ENCODE measurements at regions not wholly inside any gene's neighbourhood (a gene's known extent, or its start where the extent isn't known, plus 50 kb on each side); places are given as distances from the start of the nearest gene placed in this dataset.

DNA sequence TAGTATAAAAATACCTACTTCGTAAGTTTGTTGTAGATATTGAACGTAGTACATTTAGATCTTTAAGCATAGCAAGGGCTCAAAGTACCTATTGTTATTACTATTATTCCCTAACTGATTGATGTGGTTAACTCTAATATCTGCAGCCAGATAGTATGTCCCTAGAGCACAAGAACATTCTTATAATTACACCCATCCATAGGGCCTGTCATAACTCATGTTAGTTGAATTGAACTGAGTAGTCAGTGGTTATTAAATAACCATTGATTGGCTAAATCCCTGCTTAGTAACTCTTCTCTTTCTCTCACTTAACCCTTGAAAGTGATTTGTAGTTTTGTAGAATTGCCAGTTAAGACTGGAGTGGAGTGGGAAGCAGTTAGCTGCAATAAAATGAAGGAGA lies 207.5 kb upstream of the HS3ST5 start:
- Histone ChIP-seq H3K9me3 (ENCODE audit: control insufficient read depth in 5 of 5, low read length in 5 of 5) (no peaks in the 10 kb centered on the region), H3K27me3 (ENCODE audit: control insufficient read depth in 5 of 5, insufficient read depth in 4 of 5, low read length in 5 of 5) (no peaks in the 10 kb centered on the region), H3K27ac (ENCODE audit: low read depth, low read length) (no peak overlapping the region), H3K36me3 (ENCODE audit: control insufficient read depth in 5 of 5, insufficient read depth in 5 of 5, low read length in 5 of 5) (no peaks in the 10 kb centered on the region), H3K9ac (ENCODE audit: low read length in 5 of 5) (no peak overlapping the region), H3K4me3 (ENCODE audit: low read depth in 1 of 5, low read length in 5 of 5) (no peak overlapping the region), H3K4me1 (ENCODE audit: control insufficient read depth in 5 of 5, insufficient read depth in 5 of 5, low read length in 5 of 5) (peaks cover 0 to 8% (median 2%) of the 10 kb centered on the region in 5 donors)

DNA sequence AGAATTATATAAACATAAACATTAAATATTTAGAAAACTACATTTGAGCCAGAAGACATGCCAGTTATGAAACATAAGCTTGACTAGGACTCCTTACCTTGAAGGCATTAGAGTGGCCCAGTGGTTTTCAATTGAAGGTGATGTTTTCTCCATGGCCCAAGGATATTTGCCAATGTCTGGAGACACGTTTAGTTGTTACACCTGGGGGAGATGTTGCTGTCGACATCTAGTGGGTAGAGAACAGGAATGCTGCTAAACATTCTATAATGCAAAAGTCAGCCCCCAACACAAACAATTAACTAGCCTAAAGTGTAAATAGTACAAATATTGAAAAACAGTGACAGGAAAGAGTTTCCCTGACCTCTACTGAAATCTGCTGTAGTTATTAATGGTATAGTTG lies 200.9 kb upstream of the HS3ST5 start:
- no peaks in the 10 kb centered on the region for H3K27me3 ChIP-seq (ENCODE audit: control insufficient read depth in 5 of 5, insufficient read depth in 4 of 5, low read length in 5 of 5)
- no peak overlapping the region for H3K27ac ChIP-seq (ENCODE audit: low read depth, low read length)
- no peaks in the 10 kb centered on the region for H3K36me3 ChIP-seq (ENCODE audit: control insufficient read depth in 5 of 5, insufficient read depth in 5 of 5, low read length in 5 of 5)
- H3K9ac ChIP-seq (ENCODE audit: low read length in 5 of 5), result no peak overlapping the region
- H3K9me3 ChIP-seq (ENCODE audit: control insufficient read depth in 5 of 5, low read length in 5 of 5), result no peaks in the 10 kb centered on the region
- H3K4me1 ChIP-seq (ENCODE audit: control insufficient read depth in 5 of 5, insufficient read depth in 5 of 5, low read length in 5 of 5), result peaks cover 0 to 8% (median 2%) of the 10 kb centered on the region in 5 donors
- H3K4me3 ChIP-seq (ENCODE audit: low read depth in 1 of 5, low read length in 5 of 5), result no peak overlapping the region

GRCh38 chr6:114541794-114542193 lies 199.0 kb upstream of the HS3ST5 start:
- H3K36me3 ChIP-seq (ENCODE audit: control insufficient read depth in 5 of 5, insufficient read depth in 5 of 5, low read length in 5 of 5), result no peaks in the 10 kb centered on the region
- H3K27me3 ChIP-seq (ENCODE audit: control insufficient read depth in 5 of 5, insufficient read depth in 4 of 5, low read length in 5 of 5), result no peaks in the 10 kb centered on the region
- H3K4me1 ChIP-seq (ENCODE audit: control insufficient read depth in 5 of 5, insufficient read depth in 5 of 5, low read length in 5 of 5), result no peaks in the 10 kb centered on the region
- no peak overlapping the region for H3K27ac ChIP-seq (ENCODE audit: low read depth, low read length)
- H3K4me3 ChIP-seq (ENCODE audit: low read depth in 1 of 5, low read length in 5 of 5), result no peak overlapping the region
- H3K9me3 ChIP-seq (ENCODE audit: control insufficient read depth in 5 of 5, low read length in 5 of 5), result no peaks in the 10 kb centered on the region
- H3K9ac ChIP-seq (ENCODE audit: low read length in 5 of 5), result no peak overlapping the region

DNA sequence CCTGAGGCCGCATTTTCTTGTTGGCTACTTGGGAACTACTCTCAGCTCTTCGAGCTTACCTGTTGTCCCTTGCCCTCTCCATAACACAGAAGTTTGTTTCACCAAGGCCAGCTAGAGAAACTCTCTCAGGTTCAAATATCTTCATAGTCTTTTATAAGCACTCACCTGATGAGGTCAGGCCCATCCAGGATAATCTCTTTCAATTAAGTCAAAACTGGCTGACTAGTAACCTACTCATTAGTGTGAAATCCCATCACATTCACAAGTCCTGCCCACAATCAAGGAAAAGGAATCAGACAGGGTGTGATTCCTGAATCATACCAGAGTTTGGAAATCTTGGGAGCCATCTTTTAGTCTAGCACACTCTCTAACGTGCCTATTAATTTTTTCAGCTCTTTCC lies 195.2 kb upstream of the HS3ST5 start:
- no peak overlapping the region for H3K4me3 ChIP-seq (ENCODE audit: low read depth in 1 of 5, low read length in 5 of 5)
- no peaks in the 10 kb centered on the region for H3K27me3 ChIP-seq (ENCODE audit: control insufficient read depth in 5 of 5, insufficient read depth in 4 of 5, low read length in 5 of 5)
- H3K4me1 ChIP-seq (ENCODE audit: control insufficient read depth in 5 of 5, insufficient read depth in 5 of 5, low read length in 5 of 5), result no peaks in the 10 kb centered on the region
- no peak overlapping the region for H3K27ac ChIP-seq (ENCODE audit: low read depth, low read length)
- H3K9ac ChIP-seq (ENCODE audit: low read length in 5 of 5), result no peak overlapping the region
- no peaks in the 10 kb centered on the region for H3K9me3 ChIP-seq (ENCODE audit: control insufficient read depth in 5 of 5, low read length in 5 of 5)
- no peaks in the 10 kb centered on the region for H3K36me3 ChIP-seq (ENCODE audit: control insufficient read depth in 5 of 5, insufficient read depth in 5 of 5, low read length in 5 of 5)

DNA sequence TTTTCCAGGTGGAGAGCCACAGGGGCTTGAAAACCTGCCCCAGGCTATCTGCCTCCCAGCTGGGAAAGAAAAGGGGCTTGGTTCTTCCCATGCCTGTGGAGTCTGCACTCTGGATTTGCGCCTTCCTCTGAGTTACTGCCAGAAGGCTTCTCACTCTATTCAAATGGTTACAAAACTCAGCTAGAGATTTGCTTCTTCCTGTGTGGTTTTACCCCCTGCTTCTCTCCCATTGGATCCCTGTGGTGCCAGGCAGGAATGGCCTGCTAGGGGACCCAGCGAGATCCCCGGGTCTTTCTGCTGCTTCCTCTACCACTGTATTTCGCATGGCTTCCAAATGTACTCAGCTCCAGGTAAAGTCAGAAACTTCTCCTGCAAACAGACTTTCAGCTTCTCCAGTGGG lies 192.0 kb upstream of the HS3ST5 start:
- no peaks in the 10 kb centered on the region for H3K36me3 ChIP-seq (ENCODE audit: control insufficient read depth in 5 of 5, insufficient read depth in 5 of 5, low read length in 5 of 5)
- H3K27me3 ChIP-seq (ENCODE audit: control insufficient read depth in 5 of 5, insufficient read depth in 4 of 5, low read length in 5 of 5), result no peaks in the 10 kb centered on the region
- H3K9ac ChIP-seq (ENCODE audit: low read length in 5 of 5), result no peak overlapping the region
- H3K27ac ChIP-seq (ENCODE audit: low read depth, low read length), result no peak overlapping the region
- no peak overlapping the region for H3K4me3 ChIP-seq (ENCODE audit: low read depth in 1 of 5, low read length in 5 of 5)
- no peaks in the 10 kb centered on the region for H3K4me1 ChIP-seq (ENCODE audit: control insufficient read depth in 5 of 5, insufficient read depth in 5 of 5, low read length in 5 of 5)
- no peaks in the 10 kb centered on the region for H3K9me3 ChIP-seq (ENCODE audit: control insufficient read depth in 5 of 5, low read length in 5 of 5)

DNA sequence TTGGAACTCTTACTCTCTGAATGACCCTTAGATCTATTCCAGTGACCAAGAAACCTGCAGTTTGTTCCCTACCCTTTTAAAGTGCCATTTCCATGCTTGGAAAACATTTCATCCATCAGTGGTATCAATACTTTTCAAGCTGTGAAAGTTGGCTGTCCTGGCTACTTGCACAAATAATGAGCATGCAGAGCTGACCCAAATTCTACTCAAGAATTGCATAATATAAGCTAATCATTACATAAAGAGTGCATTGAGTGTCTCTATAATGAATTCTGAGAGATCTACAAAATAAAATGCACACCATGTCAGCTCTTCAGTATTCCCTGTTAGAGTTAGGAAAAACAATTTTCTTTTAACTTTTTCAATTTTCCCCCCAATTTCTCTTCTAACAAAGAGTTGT lies 181.3 kb upstream of the HS3ST5 start:
- Histone ChIP-seq H3K27ac (ENCODE audit: low read depth, low read length) (no peak overlapping the region), H3K4me3 (ENCODE audit: low read depth in 1 of 5, low read length in 5 of 5) (no peak overlapping the region), H3K9ac (ENCODE audit: low read length in 5 of 5) (no peak overlapping the region), H3K4me1 (ENCODE audit: control insufficient read depth in 5 of 5, insufficient read depth in 5 of 5, low read length in 5 of 5) (peaks cover 0 to 16% (median 3%) of the 10 kb centered on the region in 5 donors), H3K27me3 (ENCODE audit: control insufficient read depth in 5 of 5, insufficient read depth in 4 of 5, low read length in 5 of 5) (no peaks in the 10 kb centered on the region), H3K9me3 (ENCODE audit: control insufficient read depth in 5 of 5, low read length in 5 of 5) (no peaks in the 10 kb centered on the region), H3K36me3 (ENCODE audit: control insufficient read depth in 5 of 5, insufficient read depth in 5 of 5, low read length in 5 of 5) (no peaks in the 10 kb centered on the region)

GRCh38 chr6:114523508-114523907 lies 180.7 kb upstream of the HS3ST5 start:
- no peak overlapping the region for H3K9ac ChIP-seq (ENCODE audit: low read length in 5 of 5)
- no peak overlapping the region for H3K27ac ChIP-seq (ENCODE audit: low read depth, low read length)
- H3K4me3 ChIP-seq (ENCODE audit: low read depth in 1 of 5, low read length in 5 of 5), result no peak overlapping the region
- H3K27me3 ChIP-seq (ENCODE audit: control insufficient read depth in 5 of 5, insufficient read depth in 4 of 5, low read length in 5 of 5), result no peaks in the 10 kb centered on the region
- H3K4me1 ChIP-seq (ENCODE audit: control insufficient read depth in 5 of 5, insufficient read depth in 5 of 5, low read length in 5 of 5), result peaks cover 0 to 15% (median 3%) of the 10 kb centered on the region in 5 donors
- H3K36me3 ChIP-seq (ENCODE audit: control insufficient read depth in 5 of 5, insufficient read depth in 5 of 5, low read length in 5 of 5), result no peaks in the 10 kb centered on the region
- no peaks in the 10 kb centered on the region for H3K9me3 ChIP-seq (ENCODE audit: control insufficient read depth in 5 of 5, low read length in 5 of 5)

GRCh38 chr6:114521926-114522325 lies 179.1 kb upstream of the HS3ST5 start:
- Histone ChIP-seq H3K9ac (ENCODE audit: low read length in 5 of 5) (no peak overlapping the region), H3K27ac (ENCODE audit: low read depth, low read length) (no peak overlapping the region), H3K4me3 (ENCODE audit: low read depth in 1 of 5, low read length in 5 of 5) (no peak overlapping the region), H3K27me3 (ENCODE audit: control insufficient read depth in 5 of 5, insufficient read depth in 4 of 5, low read length in 5 of 5) (no peaks in the 10 kb centered on the region), H3K36me3 (ENCODE audit: control insufficient read depth in 5 of 5, insufficient read depth in 5 of 5, low read length in 5 of 5) (no peaks in the 10 kb centered on the region), H3K9me3 (ENCODE audit: control insufficient read depth in 5 of 5, low read length in 5 of 5) (no peaks in the 10 kb centered on the region), H3K4me1 (ENCODE audit: control insufficient read depth in 5 of 5, insufficient read depth in 5 of 5, low read length in 5 of 5) (peaks cover 0 to 5% (median 0%) of the 10 kb centered on the region in 5 donors)

- no peaks in the 10 kb centered on the region for H3K9me3 ChIP-seq (ENCODE audit: control insufficient read depth in 5 of 5, low read length in 5 of 5)
- H3K27me3 ChIP-seq (ENCODE audit: control insufficient read depth in 5 of 5, insufficient read depth in 4 of 5, low read length in 5 of 5), result no peaks in the 10 kb centered on the region
- no peaks in the 10 kb centered on the region for H3K36me3 ChIP-seq (ENCODE audit: control insufficient read depth in 5 of 5, insufficient read depth in 5 of 5, low read length in 5 of 5)
- no peak overlapping the region for H3K4me3 ChIP-seq (ENCODE audit: low read depth in 1 of 5, low read length in 5 of 5)
- H3K4me1 ChIP-seq (ENCODE audit: control insufficient read depth in 5 of 5, insufficient read depth in 5 of 5, low read length in 5 of 5), result peaks cover 0 to under 1% (median 0%) of the 10 kb centered on the region in 5 donors
- H3K27ac ChIP-seq (ENCODE audit: low read depth, low read length), result no peak overlapping the region
- no peak overlapping the region for H3K9ac ChIP-seq (ENCODE audit: low read length in 5 of 5)
Observed at GRCh38 chr6:114520976-114521375, 178.2 kb upstream of the HS3ST5 start.

GRCh38 chr6:114514170-114514569 lies 171.3 kb upstream of the HS3ST5 start:
- Histone ChIP-seq H3K9ac (ENCODE audit: low read length in 5 of 5) (no peak overlapping the region), H3K9me3 (ENCODE audit: control insufficient read depth in 5 of 5, low read length in 5 of 5) (no peaks in the 10 kb centered on the region), H3K27me3 (ENCODE audit: control insufficient read depth in 5 of 5, insufficient read depth in 4 of 5, low read length in 5 of 5) (no peaks in the 10 kb centered on the region), H3K36me3 (ENCODE audit: control insufficient read depth in 5 of 5, insufficient read depth in 5 of 5, low read length in 5 of 5) (no peaks in the 10 kb centered on the region), H3K27ac (ENCODE audit: low read depth, low read length) (no peak overlapping the region), H3K4me3 (ENCODE audit: low read depth in 1 of 5, low read length in 5 of 5) (no peak overlapping the region), H3K4me1 (ENCODE audit: control insufficient read depth in 5 of 5, insufficient read depth in 5 of 5, low read length in 5 of 5) (no peaks in the 10 kb centered on the region)

DNA sequence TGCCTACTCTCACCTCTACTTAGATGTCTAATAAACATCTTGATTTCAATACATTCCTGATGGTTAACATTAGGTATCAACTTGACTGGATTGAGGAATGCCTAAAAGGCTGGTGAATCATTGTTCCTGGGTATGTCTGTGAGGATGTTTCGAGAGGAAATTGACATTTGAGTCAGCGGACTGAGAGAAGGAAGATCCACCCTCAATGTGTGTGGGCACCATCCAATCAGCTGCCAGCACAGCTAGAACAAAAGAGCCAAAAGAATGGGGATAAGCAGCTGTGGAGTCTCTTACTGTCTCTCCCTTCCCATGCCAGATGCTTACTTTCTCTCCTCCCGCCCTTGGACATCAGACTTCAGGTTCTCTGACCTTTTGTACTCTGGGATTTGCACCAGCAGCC lies 128.6 kb upstream of the HS3ST5 start:
- no peaks in the 10 kb centered on the region for H3K27me3 ChIP-seq (ENCODE audit: control insufficient read depth in 5 of 5, insufficient read depth in 4 of 5, low read length in 5 of 5)
- H3K36me3 ChIP-seq (ENCODE audit: control insufficient read depth in 5 of 5, insufficient read depth in 5 of 5, low read length in 5 of 5), result no peaks in the 10 kb centered on the region
- H3K27ac ChIP-seq (ENCODE audit: low read depth, low read length), result no peak overlapping the region
- H3K4me3 ChIP-seq (ENCODE audit: low read depth in 1 of 5, low read length in 5 of 5), result no peak overlapping the region
- H3K9ac ChIP-seq (ENCODE audit: low read length in 5 of 5), result no peak overlapping the region
- H3K9me3 ChIP-seq (ENCODE audit: control insufficient read depth in 5 of 5, low read length in 5 of 5), result no peaks in the 10 kb centered on the region
- H3K4me1 ChIP-seq (ENCODE audit: control insufficient read depth in 5 of 5, insufficient read depth in 5 of 5, low read length in 5 of 5), result no peaks in the 10 kb centered on the region

All from subcutaneous abdominal adipose tissue (tissue), 5 donors.